Thyroid gland (tissue), 4 donors: ENCODE measurements at regions not wholly inside any gene's neighbourhood (a gene's known extent, or its start where the extent isn't known, plus 50 kb on each side); places are given as distances from the start of the nearest gene placed in this dataset.

ENCODE experiments used
- CTCF ChIP-seq, 6 experiments: fragments of 200-600 bp in 3 of 6; fragments of 450-650 bp in 3 of 6; sonication (generic) in 3 of 6; IDR thresholded peaks; one replicate each; pipeline ENCODE4 v1.5.1; 2016 to 2019; ENCODE audit warnings: antibody characterized with exemption in 6 of 6, mild to moderate bottlenecking in 2 of 6, inconsistent platforms in 1 of 6, moderate library complexity in 1 of 6
- POLR2A ChIP-seq, 2 donors: fragments of 450-650 bp; IDR thresholded peaks; one replicate each; pipeline ENCODE4 v1.6.1; 2017; ENCODE audit warnings: antibody characterized with exemption in 2 of 2, mild to moderate bottlenecking in 2 of 2, moderate library complexity in 1 of 2

DNA sequence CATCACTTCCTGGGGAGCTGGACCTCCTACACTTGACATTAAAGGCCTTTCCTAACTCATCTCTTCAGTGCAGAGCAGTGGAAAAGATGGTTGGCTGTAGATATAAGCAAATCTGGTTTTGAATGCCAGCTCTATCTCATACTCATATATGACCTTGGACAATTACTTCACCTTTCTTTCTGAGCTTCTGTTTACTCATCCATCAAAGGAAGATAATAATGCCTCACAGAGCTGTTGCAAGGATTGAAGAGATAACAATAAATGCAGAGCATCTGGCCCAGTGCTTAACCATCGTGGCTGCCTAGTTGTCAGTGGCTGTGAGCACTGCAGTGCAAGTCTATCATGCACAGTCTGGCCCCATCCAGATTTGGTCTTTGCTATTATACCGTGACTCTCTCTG lies 148.1 kb upstream of the EOLA2 start:
- TF ChIP-seq CTCF (IDR thresholded peaks at IDR 0.05): no peak
- no peak for TF ChIP-seq POLR2A (IDR thresholded peaks at IDR 0.05)
